ENCODE measurements at regions not wholly inside any gene's neighbourhood (a gene's known extent, or its start where the extent isn't known, plus 50 kb on each side); places are given as distances from the start of the nearest gene placed in this dataset.

DNA sequence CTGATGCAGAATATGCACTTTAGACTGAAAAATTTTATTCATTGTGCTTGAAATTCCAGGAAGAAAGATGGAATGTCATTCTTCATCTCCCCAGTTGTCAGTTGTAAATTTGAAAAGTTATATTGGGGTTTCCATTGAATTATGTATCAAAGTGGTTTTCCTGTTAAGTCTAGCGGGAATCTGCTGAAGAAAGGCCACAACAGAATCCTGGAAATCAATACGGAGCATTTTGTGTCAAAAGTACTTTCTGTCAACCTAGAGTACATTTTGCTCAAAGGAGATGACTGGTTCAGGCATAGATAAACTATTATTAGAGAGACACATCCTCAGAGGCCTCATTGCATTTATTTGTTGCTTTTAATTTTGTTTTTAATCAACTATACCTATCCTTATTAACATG lies 538.2 kb upstream of the SEMA3D start:
- DNase-seq, result no peak
- no peaks in the 10 kb centered on the region for H3K27me3 Mint-ChIP-seq (ENCODE audit: low read depth)
- no peaks in the 10 kb centered on the region for H3K4me1 Mint-ChIP-seq (ENCODE audit: low read depth)
- H3K9me3 Mint-ChIP-seq, result peaks cover 3% of the 10 kb centered on the region
- H3K4me3 Mint-ChIP-seq, result no peak overlapping the region
- ATAC-seq, result no peak
- no peaks in the 10 kb centered on the region for H3K36me3 Mint-ChIP-seq (ENCODE audit: insufficient read depth)

DNA sequence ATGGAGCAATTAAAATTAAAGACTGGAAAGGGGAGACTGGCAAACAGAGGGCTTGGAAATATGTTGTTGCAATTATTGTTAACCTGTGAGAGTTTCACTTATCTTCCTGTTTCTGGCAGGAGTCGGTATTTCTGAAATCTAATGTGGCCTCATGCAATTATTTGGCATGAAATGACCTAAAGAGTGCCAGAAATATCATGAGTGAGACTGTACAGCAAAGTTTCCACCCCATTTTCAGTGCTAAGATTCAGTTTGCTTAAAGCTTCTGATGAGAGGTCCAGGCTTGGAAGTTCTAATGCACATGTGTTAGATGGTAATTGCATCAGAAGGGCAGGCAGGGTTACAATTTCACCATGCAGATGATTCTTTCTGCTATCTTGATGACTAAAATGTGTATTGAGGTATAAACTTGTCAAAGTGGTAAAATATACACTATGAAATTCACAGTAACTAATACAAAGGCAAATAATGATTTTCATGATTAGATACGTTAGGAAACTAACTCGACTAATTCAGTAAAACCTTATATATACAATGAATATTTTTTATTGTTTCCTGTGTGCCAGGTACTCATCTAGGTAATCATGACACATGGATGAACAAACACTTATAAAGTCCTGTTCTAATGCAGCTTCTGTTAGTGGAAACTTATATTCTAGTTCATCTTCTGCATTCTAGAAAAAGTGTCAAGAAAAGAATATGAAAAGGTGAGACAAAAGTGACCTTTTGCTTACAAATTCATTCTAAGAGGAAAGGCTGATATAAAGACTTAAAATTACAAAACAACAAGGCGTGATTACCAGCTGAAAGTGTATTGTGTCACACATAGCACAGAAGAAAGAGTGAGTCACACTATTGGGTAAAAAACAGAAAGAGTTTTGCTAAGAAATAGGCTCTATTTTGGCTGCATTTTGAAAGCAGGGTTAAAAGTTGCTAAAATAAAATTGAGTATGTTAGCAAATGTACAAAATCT lies 533.4 kb upstream of the SEMA3D start:
- ATAC-seq, result no peak
- Mint-ChIP-seq H3K9me3 (peaks cover 3% of the 10 kb centered on the region), H3K4me1 (ENCODE audit: low read depth) (no peaks in the 10 kb centered on the region), H3K4me3 (no peak overlapping the region), H3K36me3 (ENCODE audit: insufficient read depth) (no peaks in the 10 kb centered on the region), H3K27me3 (ENCODE audit: low read depth) (no peaks in the 10 kb centered on the region)
- no peak for DNase-seq

DNA sequence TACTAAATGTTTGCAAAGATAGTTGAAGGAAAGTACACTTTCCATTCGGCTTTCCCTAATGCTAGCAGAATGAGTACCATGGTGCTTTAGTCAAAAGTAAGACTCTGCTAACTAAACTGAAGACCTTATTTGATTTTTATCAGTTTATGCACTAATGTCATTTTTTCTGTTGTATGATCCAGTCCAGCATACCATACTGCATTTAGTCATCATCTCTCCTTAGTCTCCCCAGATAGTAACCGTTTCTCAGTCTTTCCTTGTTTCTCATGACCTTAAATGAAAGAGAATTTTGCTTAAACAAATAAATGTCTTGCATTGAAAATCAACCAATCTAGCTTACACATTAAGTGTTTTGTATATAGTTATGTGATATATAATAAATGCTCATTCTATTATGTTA lies 529.5 kb upstream of the SEMA3D start:
- no peaks in the 10 kb centered on the region for H3K27me3 Mint-ChIP-seq (ENCODE audit: low read depth)
- no peaks in the 10 kb centered on the region for H3K4me1 Mint-ChIP-seq (ENCODE audit: low read depth)
- DNase-seq (no peak), ATAC-seq (no peak)
- no peak overlapping the region for H3K4me3 Mint-ChIP-seq
- H3K9me3 Mint-ChIP-seq, result peaks cover 3% of the 10 kb centered on the region
- no peaks in the 10 kb centered on the region for H3K36me3 Mint-ChIP-seq (ENCODE audit: insufficient read depth)

DNA sequence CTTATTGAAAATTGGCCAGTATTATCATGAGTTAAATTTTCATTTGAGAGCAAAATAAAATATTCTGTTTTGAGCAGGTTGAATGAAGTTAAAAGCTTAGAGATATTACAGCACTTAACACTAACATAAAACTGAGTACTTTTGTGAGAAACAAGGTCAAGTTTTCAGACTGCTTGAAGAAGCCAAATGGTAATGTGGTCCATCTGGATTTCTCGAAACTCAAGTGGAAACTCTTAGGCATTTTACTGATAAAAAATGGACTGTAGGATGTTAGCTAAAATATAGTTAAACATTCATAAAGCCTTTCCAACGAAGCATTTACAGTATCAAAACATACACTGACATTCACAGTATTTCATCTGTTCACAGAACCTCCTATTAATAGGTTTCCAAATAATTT lies 528.1 kb upstream of the SEMA3D start:
- H3K4me1 Mint-ChIP-seq (ENCODE audit: low read depth), result no peaks in the 10 kb centered on the region
- no peaks in the 10 kb centered on the region for H3K36me3 Mint-ChIP-seq (ENCODE audit: insufficient read depth)
- H3K27me3 Mint-ChIP-seq (ENCODE audit: low read depth), result no peaks in the 10 kb centered on the region
- ATAC-seq (no peak), DNase-seq (no peak)
- H3K4me3 Mint-ChIP-seq, result no peak overlapping the region
- no peaks in the 10 kb centered on the region for H3K9me3 Mint-ChIP-seq

DNA sequence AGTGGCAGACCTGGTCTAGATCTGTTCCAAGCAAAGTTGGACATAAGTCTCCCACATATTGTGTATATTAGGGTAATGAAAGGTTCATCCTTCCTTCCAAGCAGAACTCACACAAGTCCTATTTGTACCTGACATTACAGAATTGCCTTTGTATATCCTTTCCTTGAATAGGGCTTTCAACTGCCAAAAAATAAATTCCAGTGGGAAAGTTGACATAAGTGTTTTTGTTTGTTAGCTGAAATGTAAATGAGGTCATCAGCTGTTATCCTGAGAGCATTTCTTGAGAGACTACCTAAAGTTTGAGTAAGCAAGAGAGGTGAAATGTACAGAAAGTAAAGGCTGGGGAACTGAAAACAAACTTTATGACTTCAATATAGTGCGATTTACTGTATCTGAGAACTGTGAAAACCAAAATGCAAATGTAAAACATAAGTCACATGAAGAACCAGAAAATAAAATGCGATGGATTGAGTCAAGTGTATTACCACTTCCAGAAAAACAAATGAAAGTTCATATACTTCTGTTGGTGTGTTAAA lies 527.3 kb upstream of the SEMA3D start:
- Mint-ChIP-seq H3K36me3 (ENCODE audit: insufficient read depth) (no peaks in the 10 kb centered on the region), H3K4me1 (ENCODE audit: low read depth) (no peaks in the 10 kb centered on the region), H3K4me3 (no peak overlapping the region), H3K27me3 (ENCODE audit: low read depth) (no peaks in the 10 kb centered on the region), H3K9me3 (no peaks in the 10 kb centered on the region)
- ATAC-seq, result no peak
- no peak for DNase-seq

DNA sequence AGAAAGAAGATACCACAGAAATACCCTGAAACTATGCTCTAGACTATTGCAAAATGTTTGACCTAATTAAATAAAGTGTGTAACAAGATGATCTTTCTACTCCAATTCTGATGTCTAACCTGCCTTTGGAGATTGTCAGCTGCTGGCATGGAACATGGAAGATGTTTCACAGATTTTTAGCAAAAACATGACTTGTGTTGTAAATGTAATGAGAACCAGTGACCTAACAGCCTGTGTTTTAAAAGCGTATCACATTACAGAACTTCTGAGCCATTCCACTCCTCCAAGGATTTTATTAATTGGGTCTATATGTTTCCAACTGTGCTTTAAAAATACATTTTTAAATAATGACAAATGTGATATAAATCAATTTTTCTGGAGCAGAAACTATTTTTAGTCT lies 526.3 kb upstream of the SEMA3D start:
- Mint-ChIP-seq H3K27me3 (ENCODE audit: low read depth) (no peaks in the 10 kb centered on the region), H3K9me3 (no peaks in the 10 kb centered on the region), H3K4me3 (no peak overlapping the region), H3K36me3 (ENCODE audit: insufficient read depth) (no peaks in the 10 kb centered on the region), H3K4me1 (ENCODE audit: low read depth) (no peaks in the 10 kb centered on the region)
- DNase-seq (no peak), ATAC-seq (no peak)

DNA sequence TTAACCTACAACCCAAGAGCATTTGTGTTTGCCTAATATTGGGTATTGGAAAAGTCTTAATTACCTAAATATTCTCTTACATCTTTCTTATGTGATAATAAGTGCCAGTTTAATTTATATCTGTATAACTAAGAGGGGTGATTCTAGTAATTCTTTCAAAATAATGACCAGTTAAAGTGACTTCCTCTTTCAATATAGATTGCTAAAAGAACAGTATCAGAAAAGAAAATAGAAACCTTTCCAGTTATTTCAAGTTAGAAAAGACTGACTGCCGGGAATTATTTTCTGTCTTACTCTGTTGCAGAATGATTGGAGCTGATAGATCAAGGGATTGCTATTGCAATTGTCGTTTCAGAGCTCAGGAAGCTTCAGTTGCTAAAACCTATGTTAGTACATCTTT lies 525.0 kb upstream of the SEMA3D start:
- ATAC-seq (no peak), DNase-seq (no peak)
- Mint-ChIP-seq H3K4me1 (ENCODE audit: low read depth) (no peaks in the 10 kb centered on the region), H3K9me3 (no peaks in the 10 kb centered on the region), H3K27me3 (ENCODE audit: low read depth) (no peaks in the 10 kb centered on the region), H3K36me3 (ENCODE audit: insufficient read depth) (no peaks in the 10 kb centered on the region), H3K4me3 (no peak overlapping the region)

DNA sequence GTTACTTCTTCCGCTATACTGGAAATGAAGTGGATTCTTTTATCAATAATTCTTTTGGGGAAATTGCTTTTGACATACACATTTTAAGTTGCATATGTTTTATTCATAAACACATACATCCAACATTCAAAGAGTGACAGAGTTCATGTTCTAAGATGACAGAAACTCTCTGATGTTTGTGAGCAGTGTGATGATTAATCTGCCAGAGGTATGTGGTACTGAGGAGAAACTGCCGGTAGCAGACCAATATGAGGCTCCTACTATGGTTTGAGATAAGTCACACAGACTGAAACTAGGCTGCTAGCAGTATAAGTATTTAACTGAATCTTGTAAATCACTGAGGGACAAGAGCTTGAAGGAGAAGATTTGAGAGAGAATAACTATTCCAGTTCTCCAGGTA lies 524.1 kb upstream of the SEMA3D start:
- H3K9me3 Mint-ChIP-seq, result no peaks in the 10 kb centered on the region
- H3K36me3 Mint-ChIP-seq (ENCODE audit: insufficient read depth), result no peaks in the 10 kb centered on the region
- H3K4me3 Mint-ChIP-seq, result no peak overlapping the region

DNA sequence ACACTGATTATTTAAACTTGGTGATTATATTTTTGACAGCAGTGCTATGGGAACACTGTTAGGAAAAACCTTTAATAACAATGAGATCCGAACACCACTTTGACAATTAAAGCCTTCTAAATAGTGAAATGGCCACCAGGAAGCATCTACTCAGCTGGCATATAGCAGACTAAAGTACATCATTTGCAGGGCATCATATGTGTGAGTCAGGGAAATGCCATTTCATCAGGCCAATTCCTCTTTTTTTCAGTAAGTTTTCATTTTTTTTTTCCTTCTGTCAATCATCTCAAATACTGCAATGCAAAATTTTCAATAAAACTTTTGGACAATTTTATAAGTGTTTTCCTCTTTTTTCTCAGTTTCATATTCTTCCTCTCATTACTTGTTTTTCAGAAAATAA lies 521.4 kb upstream of the SEMA3D start:
- H3K9me3 Mint-ChIP-seq, result no peaks in the 10 kb centered on the region
- ATAC-seq (no peak), DNase-seq (no peak)
- no peaks in the 10 kb centered on the region for H3K4me1 Mint-ChIP-seq (ENCODE audit: low read depth)
- H3K27me3 Mint-ChIP-seq (ENCODE audit: low read depth), result no peaks in the 10 kb centered on the region
- H3K36me3 Mint-ChIP-seq (ENCODE audit: insufficient read depth), result no peaks in the 10 kb centered on the region
- H3K4me3 Mint-ChIP-seq, result no peak overlapping the region

More for the DNA sequence above, 524.1 kb upstream of the SEMA3D start:
- Mint-ChIP-seq H3K27me3 (ENCODE audit: low read depth) (no peaks in the 10 kb centered on the region), H3K4me1 (ENCODE audit: low read depth) (no peaks in the 10 kb centered on the region)
- no peak for ATAC-seq
- DNase-seq, result no peak

DNA sequence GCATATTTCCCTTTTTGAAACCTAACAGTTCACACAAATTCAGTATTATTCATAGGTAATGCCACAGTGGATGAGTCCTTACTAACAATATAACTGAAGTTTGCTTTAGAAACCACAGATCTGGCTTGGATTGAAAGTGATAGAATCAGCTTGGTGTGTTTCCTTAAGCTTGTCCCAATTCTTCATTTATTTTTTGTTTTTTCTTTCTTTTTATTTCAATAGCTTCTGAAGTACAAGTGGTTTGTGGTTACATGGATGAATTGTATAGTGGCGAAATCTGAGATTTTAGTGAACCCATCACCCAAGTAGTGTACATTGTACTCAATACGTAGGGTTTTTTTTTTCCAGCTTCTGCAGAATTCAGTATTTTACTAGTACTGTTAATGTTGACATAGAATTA lies 518.2 kb upstream of the SEMA3D start:
- no peaks in the 10 kb centered on the region for H3K27me3 Mint-ChIP-seq (ENCODE audit: low read depth)
- no peaks in the 10 kb centered on the region for H3K4me1 Mint-ChIP-seq (ENCODE audit: low read depth)
- H3K36me3 Mint-ChIP-seq (ENCODE audit: insufficient read depth), result no peaks in the 10 kb centered on the region
- ATAC-seq (no peak), DNase-seq (no peak)
- H3K9me3 Mint-ChIP-seq, result no peaks in the 10 kb centered on the region
- H3K4me3 Mint-ChIP-seq, result no peak overlapping the region

DNA sequence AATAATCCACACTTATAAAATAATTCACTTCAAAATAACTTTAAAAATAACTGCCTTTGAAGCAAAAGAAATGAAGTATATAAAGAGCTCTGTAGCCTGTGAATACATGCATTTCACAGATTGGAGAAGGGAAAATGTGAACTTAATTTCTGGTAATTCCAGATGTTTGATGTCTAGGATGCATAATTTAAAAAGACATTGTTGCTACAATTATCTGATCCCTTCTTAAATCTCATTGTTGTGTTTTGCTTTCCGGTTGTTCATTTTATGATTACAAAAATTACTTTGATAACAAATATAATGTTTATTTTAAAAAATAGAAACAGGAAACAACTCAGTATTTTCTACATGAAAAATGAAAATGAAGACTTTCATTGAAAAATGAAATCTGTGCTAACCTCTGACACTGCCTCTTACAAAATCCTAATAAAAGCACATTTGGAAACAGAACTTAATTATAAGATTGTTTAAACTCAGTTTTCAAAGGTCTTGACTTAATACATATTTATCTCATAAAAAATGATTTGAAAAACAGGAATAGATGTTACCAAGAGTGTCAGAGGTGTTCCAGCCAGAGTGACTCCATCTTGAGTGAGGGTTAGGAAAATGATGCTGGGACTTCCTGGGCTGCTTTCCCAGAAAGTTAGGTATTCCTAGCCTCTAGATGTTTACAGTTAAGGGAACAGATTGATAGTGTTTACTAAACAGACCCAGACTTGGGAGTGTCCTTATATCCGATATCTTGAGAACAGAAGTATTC lies 516.6 kb upstream of the SEMA3D start:
- Mint-ChIP-seq H3K27me3 (ENCODE audit: low read depth) (no peaks in the 10 kb centered on the region), H3K36me3 (ENCODE audit: insufficient read depth) (no peaks in the 10 kb centered on the region), H3K9me3 (no peaks in the 10 kb centered on the region), H3K4me3 (no peak overlapping the region), H3K4me1 (ENCODE audit: low read depth) (no peaks in the 10 kb centered on the region)
- no peak for ATAC-seq
- no peak for DNase-seq

DNA sequence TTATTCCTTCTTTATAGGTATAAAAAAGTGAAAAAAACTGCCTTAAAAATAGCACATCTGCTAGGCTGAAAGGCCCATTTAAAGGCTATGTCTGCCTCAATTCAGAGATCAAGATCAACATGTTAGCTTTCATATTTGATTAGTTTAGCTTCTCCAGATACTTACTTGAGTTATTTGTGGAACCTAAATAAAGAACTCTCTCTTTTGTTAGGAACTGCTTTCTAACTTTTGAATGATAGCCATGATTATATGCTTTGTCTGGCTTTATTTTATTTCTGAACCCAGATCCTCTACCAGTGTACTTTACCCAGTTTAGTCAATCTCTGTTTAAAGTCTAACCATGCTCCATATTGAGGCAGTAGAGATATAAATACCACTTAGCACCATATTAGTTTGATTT lies 515.5 kb upstream of the SEMA3D start:
- no peak for DNase-seq
- no peaks in the 10 kb centered on the region for H3K4me1 Mint-ChIP-seq (ENCODE audit: low read depth)
- no peak overlapping the region for H3K4me3 Mint-ChIP-seq
- ATAC-seq, result no peak
- no peaks in the 10 kb centered on the region for H3K9me3 Mint-ChIP-seq
- H3K27me3 Mint-ChIP-seq (ENCODE audit: low read depth), result no peaks in the 10 kb centered on the region
- no peaks in the 10 kb centered on the region for H3K36me3 Mint-ChIP-seq (ENCODE audit: insufficient read depth)

DNA sequence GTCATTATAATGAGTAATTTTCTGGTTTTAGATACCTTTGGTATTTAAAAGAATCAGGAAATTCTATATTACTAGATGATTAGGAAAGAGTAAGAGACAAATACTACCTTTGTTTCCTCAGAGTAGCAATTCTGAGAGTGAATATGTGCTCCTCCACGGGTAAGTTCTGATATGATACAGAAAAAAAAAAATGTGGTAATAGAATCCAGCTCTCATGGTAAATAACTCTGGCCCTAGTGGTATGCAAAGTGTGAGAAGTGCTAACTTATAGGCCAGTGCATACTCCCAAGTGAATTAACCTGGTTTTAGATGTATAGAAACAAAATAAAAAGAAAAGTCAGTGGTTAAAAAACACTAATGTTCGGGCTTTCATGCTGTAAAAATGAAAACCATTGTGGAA lies 512.6 kb upstream of the SEMA3D start:
- DNase-seq (no peak), ATAC-seq (no peak)
- no peaks in the 10 kb centered on the region for H3K36me3 Mint-ChIP-seq (ENCODE audit: insufficient read depth)
- H3K4me1 Mint-ChIP-seq (ENCODE audit: low read depth), result no peaks in the 10 kb centered on the region
- no peak overlapping the region for H3K4me3 Mint-ChIP-seq
- no peaks in the 10 kb centered on the region for H3K9me3 Mint-ChIP-seq
- H3K27me3 Mint-ChIP-seq (ENCODE audit: low read depth), result no peaks in the 10 kb centered on the region

DNA sequence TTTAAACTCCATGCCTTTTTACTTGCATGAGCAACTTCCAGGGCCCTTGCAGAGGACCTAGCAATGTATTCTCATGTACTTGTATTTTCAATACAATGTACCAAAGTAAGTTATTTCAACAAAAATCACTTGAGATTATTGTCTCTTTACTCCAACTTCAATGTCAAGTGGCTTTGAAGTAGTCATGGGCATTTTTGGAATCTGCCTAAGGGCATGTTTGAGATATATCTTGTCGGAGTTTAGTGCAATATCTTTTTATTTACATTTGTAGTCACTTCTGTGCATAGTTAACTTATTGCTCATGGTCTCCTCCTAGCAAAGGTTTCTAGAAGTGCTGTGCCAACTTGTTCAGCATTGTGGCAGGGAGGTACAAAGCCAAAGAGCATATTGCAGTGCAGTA lies 508.7 kb upstream of the SEMA3D start:
- H3K36me3 Mint-ChIP-seq (ENCODE audit: insufficient read depth), result no peaks in the 10 kb centered on the region
- H3K9me3 Mint-ChIP-seq, result no peaks in the 10 kb centered on the region
- H3K4me1 Mint-ChIP-seq (ENCODE audit: low read depth), result no peaks in the 10 kb centered on the region
- no peaks in the 10 kb centered on the region for H3K27me3 Mint-ChIP-seq (ENCODE audit: low read depth)
- no peak for DNase-seq
- H3K4me3 Mint-ChIP-seq, result no peak overlapping the region
- no peak for ATAC-seq

DNA sequence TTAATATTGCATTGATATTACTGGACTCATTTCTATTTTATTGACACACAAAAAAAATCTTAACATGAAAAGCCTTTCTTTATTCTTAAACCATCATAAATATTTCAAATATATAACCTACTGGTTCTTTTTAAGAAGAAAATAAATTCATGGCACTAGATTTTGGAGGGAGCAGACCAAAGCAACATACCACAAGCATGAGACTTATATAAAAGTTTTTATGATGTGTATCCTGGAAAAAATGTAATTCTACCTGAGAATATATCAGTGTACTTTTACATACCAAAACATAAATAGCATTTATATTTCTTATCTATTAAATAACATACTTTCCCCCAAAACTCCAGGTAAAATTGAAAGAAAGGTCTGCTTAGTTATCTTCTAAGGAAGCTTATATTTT lies 508.2 kb upstream of the SEMA3D start:
- Mint-ChIP-seq H3K4me3 (no peak overlapping the region), H3K27me3 (ENCODE audit: low read depth) (no peaks in the 10 kb centered on the region), H3K9me3 (no peaks in the 10 kb centered on the region), H3K36me3 (ENCODE audit: insufficient read depth) (no peaks in the 10 kb centered on the region), H3K4me1 (ENCODE audit: low read depth) (no peaks in the 10 kb centered on the region)
- DNase-seq, result no peak
- no peak for ATAC-seq
